ENCODE measurements at regions not wholly inside any gene's neighbourhood (a gene's known extent, or its start where the extent isn't known, plus 50 kb on each side); places are given as distances from the start of the nearest gene placed in this dataset.

DNA sequence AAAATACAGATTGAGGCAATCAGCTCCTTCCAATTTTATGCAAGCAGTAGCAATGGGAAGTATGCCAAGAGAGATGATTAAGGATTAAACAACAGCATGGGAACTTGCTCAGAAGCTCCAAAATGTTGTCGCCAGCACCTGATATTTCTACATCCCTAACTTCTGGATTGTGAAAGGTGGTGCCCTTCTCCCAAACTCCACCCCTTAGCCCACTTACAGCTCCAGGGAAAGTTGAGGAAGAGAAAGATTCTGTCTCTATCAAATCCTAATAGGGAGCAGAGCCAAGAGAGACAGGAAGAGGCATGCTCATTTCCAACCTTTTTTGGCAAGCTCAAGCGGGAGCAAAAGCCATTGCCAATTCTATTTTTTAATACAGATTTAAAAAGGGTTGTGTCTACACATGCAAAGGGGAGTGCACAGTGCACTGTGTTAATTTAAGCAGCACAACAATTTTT lies 92.4 kb upstream of the NR3C1 start (continued):
- TF ChIP-seq, protein P1, sequence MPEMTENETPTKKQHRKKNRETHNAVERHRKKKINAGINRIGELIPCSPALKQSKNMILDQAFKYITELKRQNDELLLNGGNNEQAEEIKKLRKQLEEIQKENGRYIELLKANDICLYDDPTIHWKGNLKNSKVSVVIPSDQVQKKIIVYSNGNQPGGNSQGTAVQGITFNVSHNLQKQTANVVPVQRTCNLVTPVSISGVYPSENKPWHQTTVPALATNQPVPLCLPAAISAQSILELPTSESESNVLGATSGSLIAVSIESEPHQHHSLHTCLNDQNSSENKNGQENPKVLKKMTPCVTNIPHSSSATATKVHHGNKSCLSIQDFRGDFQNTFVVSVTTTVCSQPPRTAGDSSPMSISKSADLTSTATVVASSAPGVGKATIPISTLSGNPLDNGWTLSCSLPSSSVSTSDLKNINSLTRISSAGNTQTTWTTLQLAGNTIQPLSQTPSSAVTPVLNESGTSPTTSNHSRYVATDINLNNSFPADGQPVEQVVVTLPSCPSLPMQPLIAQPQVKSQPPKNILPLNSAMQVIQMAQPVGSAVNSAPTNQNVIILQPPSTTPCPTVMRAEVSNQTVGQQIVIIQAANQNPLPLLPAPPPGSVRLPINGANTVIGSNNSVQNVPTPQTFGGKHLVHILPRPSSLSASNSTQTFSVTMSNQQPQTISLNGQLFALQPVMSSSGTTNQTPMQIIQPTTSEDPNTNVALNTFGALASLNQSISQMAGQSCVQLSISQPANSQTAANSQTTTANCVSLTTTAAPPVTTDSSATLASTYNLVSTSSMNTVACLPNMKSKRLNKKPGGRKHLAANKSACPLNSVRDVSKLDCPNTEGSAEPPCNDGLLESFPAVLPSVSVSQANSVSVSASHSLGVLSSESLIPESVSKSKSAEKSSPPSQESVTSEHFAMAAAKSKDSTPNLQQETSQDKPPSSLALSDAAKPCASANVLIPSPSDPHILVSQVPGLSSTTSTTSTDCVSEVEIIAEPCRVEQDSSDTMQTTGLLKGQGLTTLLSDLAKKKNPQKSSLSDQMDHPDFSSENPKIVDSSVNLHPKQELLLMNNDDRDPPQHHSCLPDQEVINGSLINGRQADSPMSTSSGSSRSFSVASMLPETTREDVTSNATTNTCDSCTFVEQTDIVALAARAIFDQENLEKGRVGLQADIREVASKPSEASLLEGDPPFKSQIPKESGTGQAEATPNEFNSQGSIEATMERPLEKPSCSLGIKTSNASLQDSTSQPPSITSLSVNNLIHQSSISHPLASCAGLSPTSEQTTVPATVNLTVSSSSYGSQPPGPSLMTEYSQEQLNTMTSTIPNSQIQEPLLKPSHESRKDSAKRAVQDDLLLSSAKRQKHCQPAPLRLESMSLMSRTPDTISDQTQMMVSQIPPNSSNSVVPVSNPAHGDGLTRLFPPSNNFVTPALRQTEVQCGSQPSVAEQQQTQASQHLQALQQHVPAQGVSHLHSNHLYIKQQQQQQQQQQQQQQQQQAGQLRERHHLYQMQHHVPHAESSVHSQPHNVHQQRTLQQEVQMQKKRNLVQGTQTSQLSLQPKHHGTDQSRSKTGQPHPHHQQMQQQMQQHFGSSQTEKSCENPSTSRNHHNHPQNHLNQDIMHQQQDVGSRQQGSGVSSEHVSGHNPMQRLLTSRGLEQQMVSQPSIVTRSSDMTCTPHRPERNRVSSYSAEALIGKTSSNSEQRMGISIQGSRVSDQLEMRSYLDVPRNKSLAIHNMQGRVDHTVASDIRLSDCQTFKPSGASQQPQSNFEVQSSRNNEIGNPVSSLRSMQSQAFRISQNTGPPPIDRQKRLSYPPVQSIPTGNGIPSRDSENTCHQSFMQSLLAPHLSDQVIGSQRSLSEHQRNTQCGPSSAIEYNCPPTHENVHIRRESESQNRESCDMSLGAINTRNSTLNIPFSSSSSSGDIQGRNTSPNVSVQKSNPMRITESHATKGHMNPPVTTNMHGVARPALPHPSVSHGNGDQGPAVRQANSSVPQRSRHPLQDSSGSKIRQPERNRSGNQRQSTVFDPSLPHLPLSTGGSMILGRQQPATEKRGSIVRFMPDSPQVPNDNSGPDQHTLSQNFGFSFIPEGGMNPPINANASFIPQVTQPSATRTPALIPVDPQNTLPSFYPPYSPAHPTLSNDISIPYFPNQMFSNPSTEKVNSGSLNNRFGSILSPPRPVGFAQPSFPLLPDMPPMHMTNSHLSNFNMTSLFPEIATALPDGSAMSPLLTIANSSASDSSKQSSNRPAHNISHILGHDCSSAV (CRISPR knock-in tag; IDR thresholded peaks at IDR 0.05; ENCODE audit: borderline replicate concordance), result no peak
- TF ChIP-seq HNRNPLL (IDR thresholded peaks at IDR 0.05; ENCODE audit: low read depth, low read length, poor library complexity, severe bottlenecking), result no peak
- no peak for TF ChIP-seq FOXK2 (IDR thresholded peaks at IDR 0.05)
- TF ChIP-seq ZNF382 (CRISPR knock-in tag; IDR thresholded peaks at IDR 0.05; ENCODE audit: borderline replicate concordance), result no peak
- no peak for TF ChIP-seq ZNF101 (CRISPR knock-in tag; IDR thresholded peaks at IDR 0.05; ENCODE audit: borderline replicate concordance, low read depth)

DNA sequence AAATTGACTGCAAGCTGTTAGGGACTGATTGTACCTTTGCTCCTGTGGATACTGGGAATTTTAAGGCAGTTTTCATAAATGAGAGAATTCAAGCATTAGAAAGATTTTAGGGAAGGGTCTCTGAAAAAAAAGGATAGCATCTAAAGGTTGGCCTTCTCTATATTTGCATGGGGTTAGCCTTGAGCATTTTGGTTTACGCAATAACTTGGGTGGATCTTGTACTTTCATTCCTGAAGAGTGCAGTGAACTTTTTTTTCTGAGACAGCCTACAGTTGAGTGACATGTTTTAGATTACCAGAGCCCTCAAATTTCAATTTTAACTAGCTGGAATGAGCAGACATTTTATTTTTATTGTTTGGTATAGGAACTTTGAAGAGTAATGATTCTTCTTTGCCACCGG lies 91.6 kb upstream of the NR3C1 start:
- CTCF ChIA-PET (ENCODE audit: low intra/inter-chr PET ratio, low total read pairs), result no interaction called here
- in situ Hi-C loops (cut with HindIII; ENCODE audit: extremely low pct_ligation_motif_present, low pct_unique_long_range_greater_than_20kb), result no loop called here
- intact Hi-C loops (cut with micrococcal nuclease; ENCODE audit: unreplicated experiment), result no loop called here
- H3K9me3 ChIP-seq (ENCODE audit: low read length), result no peaks in the 10 kb centered on the region
- H3K4me1 ChIP-seq (ENCODE audit: insufficient read depth, low read length), result peaks cover 70% of the 10 kb centered on the region
- H2AFZ ChIP-seq (ENCODE audit: low read length), result no peak overlapping the region
- peak; percentile 69 for ATAC-seq
- H3K4me2 ChIP-seq (ENCODE audit: low read depth, low read length), result no peak overlapping the region; the same call in 1 of the 2 replicates
- H3K36me3 ChIP-seq (replicated peaks in 1 of 2; ENCODE audit: control insufficient read depth in 1 of 2, insufficient read depth in 2 of 2, low read length in 2 of 2), result no peaks in the 10 kb centered on the region
- POLR2A ChIA-PET, result no interaction called here
- H3K27me3 ChIP-seq (ENCODE audit: control insufficient read depth in 1 of 2, insufficient read depth in 2 of 2, low read length in 2 of 2), result no peaks in the 10 kb centered on the region
- peak; percentile 56 for DNase-seq (ENCODE audit: low spot score)
- H3K4me3 ChIP-seq (replicated peaks in 1 of 3; ENCODE audit: insufficient read depth in 1 of 3, low read depth in 2 of 3, low read length in 3 of 3), result no peak overlapping the region
- H3K27ac ChIP-seq (ENCODE audit: extremely low read length, insufficient read depth, low read length), result no peak overlapping the region
- peak; percentile 36 for FAIRE-seq
- H3K9ac ChIP-seq (ENCODE audit: insufficient read depth, low read depth, low read length), result no peak overlapping the region
- H3K79me2 ChIP-seq (ENCODE audit: insufficient read depth, low read length), result no peaks in the 10 kb centered on the region
- WGBS (ENCODE audit: low lambda C conversion rate), result 40% methylated on average over 2 of the region's 2 CpGs
- no TSS peak for BruUV-seq (replicated peaks)
- H4K20me1 ChIP-seq (ENCODE audit: insufficient read depth, low read length), result no peaks in the 10 kb centered on the region
- TF ChIP-seq GATAD2A (CRISPR knock-in tag; IDR thresholded peaks at IDR 0.05), result peak; percentile 90
- TF ChIP-seq REL (CRISPR knock-in tag; conservative IDR thresholded peaks at IDR 0.05), result no peak
- no peak for TF ChIP-seq CBX1 (IDR thresholded peaks at IDR 0.05; ENCODE audit: low read depth)
- TF ChIP-seq ZNF12 (CRISPR knock-in tag; IDR thresholded peaks at IDR 0.05), result 0 out of 2 replicates have a peak, but pooled peaks have one; percentile 14
- TF ChIP-seq CHCHD3 (CRISPR knock-in tag; IDR thresholded peaks at IDR 0.05), result no peak
- TF ChIP-seq NR1H2 (CRISPR knock-in tag; IDR thresholded peaks at IDR 0.05; ENCODE audit: borderline replicate concordance, low read depth), result no peak
- TF ChIP-seq, protein P2, sequence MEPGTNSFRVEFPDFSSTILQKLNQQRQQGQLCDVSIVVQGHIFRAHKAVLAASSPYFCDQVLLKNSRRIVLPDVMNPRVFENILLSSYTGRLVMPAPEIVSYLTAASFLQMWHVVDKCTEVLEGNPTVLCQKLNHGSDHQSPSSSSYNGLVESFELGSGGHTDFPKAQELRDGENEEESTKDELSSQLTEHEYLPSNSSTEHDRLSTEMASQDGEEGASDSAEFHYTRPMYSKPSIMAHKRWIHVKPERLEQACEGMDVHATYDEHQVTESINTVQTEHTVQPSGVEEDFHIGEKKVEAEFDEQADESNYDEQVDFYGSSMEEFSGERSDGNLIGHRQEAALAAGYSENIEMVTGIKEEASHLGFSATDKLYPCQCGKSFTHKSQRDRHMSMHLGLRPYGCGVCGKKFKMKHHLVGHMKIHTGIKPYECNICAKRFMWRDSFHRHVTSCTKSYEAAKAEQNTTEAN (CRISPR knock-in tag; conservative IDR thresholded peaks at IDR 0.05), result no peak
- TF ChIP-seq LCORL (IDR thresholded peaks at IDR 0.05), result no peak
- peak; percentile 43; the same call in 1 of the 2 replicates for TF ChIP-seq LCORL (CRISPR knock-in tag; IDR thresholded peaks at IDR 0.05)
- TF ChIP-seq POLR2G (IDR thresholded peaks at IDR 0.05; ENCODE audit: low read depth, low read length), result no peak
- no peak for TF ChIP-seq JUNB (CRISPR knock-in tag; IDR thresholded peaks at IDR 0.05; ENCODE audit: borderline replicate concordance)
- TF ChIP-seq TRIM24 (CRISPR knock-in tag; IDR thresholded peaks at IDR 0.05), result no peak

Data from HepG2 (cell line).